ENCODE measurements at regions not wholly inside any gene's neighbourhood (a gene's known extent, or its start where the extent isn't known, plus 50 kb on each side); places are given as distances from the start of the nearest gene placed in this dataset.

DNA sequence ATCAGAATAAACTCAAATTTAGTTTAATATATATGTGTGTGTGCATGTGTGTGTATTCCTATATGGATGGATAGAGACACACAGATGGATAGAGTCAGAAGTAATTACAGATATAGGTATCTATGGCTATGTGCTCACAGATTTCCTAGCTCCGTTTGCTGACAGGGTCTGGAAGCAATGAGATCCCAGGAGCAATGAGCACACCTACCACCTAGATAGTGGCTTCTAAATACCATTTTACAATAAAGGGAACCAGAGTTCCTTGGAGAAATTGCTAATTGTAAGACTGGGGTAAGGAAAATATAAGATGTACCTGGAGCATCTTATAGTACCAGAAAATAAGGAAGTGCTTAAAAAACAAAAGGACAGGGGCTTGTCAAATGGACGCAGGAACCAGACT lies 196.2 kb upstream of the PRDM1 start:
- TF ChIP-seq, protein P1, sequence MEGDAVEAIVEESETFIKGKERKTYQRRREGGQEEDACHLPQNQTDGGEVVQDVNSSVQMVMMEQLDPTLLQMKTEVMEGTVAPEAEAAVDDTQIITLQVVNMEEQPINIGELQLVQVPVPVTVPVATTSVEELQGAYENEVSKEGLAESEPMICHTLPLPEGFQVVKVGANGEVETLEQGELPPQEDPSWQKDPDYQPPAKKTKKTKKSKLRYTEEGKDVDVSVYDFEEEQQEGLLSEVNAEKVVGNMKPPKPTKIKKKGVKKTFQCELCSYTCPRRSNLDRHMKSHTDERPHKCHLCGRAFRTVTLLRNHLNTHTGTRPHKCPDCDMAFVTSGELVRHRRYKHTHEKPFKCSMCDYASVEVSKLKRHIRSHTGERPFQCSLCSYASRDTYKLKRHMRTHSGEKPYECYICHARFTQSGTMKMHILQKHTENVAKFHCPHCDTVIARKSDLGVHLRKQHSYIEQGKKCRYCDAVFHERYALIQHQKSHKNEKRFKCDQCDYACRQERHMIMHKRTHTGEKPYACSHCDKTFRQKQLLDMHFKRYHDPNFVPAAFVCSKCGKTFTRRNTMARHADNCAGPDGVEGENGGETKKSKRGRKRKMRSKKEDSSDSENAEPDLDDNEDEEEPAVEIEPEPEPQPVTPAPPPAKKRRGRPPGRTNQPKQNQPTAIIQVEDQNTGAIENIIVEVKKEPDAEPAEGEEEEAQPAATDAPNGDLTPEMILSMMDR (IDR thresholded peaks at IDR 0.05; ENCODE audit: low read depth, low read length, missing control alignments), result no peak
- DNase-seq (ENCODE audit: low read depth), result no peak
- in situ Hi-C loops (cut with HindIII; ENCODE audit: low sequenced_read_pairs), result no loop called here
- no peak overlapping the region for H3K4me3 ChIP-seq (ENCODE audit: low read depth, low read length)

DNA sequence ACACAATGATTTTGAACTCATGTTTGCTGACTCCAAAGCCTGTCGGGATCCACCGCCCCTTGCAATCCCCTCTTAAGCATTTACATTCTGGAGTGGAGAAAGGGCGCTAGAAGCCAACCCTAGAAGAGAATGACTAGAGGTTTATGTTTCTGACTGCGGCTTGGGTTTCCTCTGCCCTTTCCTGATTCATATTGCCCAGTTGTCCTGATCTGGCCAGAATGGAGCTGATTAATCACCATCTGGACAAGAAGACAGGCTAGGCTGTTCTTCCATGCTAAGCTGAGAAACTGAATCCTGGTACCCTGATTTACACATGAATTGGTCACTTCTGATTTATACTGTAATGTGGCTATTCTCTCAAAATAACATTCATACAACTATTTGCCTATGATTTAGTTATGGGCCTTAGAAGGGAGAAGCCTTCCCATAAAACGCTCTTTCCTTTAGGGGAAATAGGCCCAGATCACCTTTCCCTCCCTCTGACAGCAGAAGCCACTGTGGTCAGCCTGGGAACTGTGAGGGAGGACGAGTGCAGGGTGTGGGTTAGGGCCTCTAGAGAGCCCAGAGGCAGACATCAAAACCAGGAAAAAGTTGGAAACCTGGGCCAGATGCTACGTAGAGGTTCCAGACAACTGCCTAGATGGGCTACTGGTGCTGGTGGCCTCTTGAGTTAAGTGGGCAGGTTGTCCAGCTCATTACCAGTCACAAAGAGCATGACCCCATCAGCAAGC lies 199.2 kb upstream of the PRDM1 start:
- in situ Hi-C loops (cut with HindIII; ENCODE audit: low sequenced_read_pairs), result no loop called here
- no peak for DNase-seq (ENCODE audit: low read depth)
- no peak overlapping the region for H3K4me3 ChIP-seq (ENCODE audit: low read depth, low read length)
- TF ChIP-seq, protein P1 (IDR thresholded peaks at IDR 0.05; ENCODE audit: low read depth, low read length, missing control alignments), result no peak

DNA sequence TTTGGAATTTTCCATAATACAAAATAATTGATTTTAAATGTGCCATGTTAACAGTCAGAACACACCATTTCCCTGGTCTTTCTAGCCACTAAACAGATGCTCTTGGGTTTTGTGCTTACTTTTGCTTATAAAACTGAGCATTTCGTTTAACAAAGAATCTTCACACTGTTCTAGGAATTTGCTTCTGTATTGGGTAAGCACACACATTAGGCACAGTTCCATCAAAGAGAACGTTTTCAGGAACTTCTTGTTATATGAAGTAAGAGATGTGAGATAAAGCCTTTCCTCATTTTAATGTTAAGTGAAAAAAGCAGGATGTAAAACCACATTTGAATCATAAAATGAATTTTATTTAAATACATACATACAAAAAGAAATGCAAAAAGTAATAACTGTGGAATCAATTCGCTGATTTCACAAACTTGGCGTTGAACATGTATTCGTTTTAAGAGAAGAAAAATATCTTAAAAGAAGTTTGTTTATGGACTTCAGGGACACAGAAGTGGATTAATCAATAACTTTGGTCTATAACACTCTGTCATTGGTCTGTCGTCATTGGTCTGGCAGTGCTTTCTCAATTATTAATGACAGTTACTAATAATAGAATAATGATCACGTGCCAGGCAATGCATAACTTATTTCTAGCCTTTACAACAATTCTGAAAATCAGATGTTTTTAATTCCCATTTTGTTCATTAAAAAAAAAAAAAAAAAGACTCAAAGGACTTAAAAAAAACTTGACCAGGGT lies 199.9 kb upstream of the PRDM1 start:
- DNase-seq (ENCODE audit: low read depth), result no peak
- H3K4me3 ChIP-seq (ENCODE audit: low read depth, low read length), result no peak overlapping the region
- in situ Hi-C loops (cut with HindIII; ENCODE audit: low sequenced_read_pairs), result no loop called here
- TF ChIP-seq, protein P1 (IDR thresholded peaks at IDR 0.05; ENCODE audit: low read depth, low read length, missing control alignments), result no peak

DNA sequence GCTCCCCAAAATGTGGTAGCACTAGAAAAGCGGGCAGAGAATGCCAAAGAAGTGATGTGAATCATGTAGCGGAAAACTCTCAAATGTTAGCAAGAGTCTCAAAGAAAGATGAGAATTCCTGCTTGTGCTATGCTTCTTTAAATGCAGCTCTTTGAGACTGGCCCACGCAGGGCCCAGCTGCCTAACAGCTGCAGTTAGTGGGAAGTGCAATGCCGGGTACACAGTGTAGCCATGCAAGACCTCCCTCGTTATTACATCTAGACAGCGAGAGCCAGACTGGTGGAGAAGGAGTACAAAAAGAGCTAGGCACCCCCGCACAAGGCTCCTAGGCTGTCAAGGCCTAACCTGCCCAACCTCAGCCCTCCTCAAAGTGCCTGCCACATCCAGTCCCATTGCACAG lies 201.7 kb upstream of the PRDM1 start:
- in situ Hi-C loops (cut with HindIII; ENCODE audit: low sequenced_read_pairs), result no loop called here
- DNase-seq (ENCODE audit: low read depth), result no peak
- H3K4me3 ChIP-seq (ENCODE audit: low read depth, low read length), result no peak overlapping the region
- TF ChIP-seq, protein P1 (IDR thresholded peaks at IDR 0.05; ENCODE audit: low read depth, low read length, missing control alignments), result no peak

DNA sequence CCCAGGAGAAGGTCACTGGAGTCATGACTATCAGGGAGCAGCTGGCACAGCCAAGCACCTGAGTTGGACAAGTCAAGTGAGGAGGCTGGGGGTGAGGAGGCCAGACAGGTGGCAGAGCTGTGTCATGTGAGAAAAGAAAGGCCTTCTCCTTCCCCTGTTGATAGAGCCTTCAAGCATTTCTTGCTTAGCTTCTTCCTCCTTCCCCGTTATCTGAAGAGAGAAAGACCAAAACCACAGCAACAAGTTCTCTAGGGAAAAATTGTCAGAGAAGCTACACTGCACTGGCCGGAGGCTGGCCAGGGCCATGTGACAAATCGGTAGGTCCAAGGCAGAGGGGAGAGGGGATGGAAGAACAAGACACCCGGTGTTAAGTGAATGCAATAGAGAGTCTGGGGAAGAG lies 202.1 kb upstream of the PRDM1 start:
- no peak for DNase-seq (ENCODE audit: low read depth)
- no peak overlapping the region for H3K4me3 ChIP-seq (ENCODE audit: low read depth, low read length)
- in situ Hi-C loops (cut with HindIII; ENCODE audit: low sequenced_read_pairs), result no loop called here
- TF ChIP-seq, protein P1 (IDR thresholded peaks at IDR 0.05; ENCODE audit: low read depth, low read length, missing control alignments), result no peak

DNA sequence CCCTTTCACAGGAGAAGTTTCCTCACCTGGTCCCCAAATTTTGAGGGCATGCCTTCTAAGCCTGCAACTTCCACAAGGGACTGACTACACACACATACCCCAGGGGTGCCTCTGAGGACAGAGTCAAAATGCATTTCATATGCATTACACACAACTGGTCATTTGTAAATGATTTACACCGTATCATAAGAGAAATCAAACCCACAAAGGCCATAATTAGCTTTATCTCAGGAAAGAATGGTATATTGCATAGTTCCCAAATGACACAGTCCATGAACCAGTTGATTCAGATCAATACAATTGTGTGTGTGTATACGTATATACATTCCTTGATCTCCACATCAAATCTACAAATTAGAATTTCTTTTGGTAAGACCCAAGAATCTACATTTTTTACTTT lies 203.3 kb upstream of the PRDM1 start:
- no peak overlapping the region for H3K4me3 ChIP-seq (ENCODE audit: low read depth, low read length)
- DNase-seq (ENCODE audit: low read depth), result no peak
- in situ Hi-C loops (cut with HindIII; ENCODE audit: low sequenced_read_pairs), result no loop called here
- TF ChIP-seq, protein P1 (IDR thresholded peaks at IDR 0.05; ENCODE audit: low read depth, low read length, missing control alignments), result no peak
